Hepatocyte (in vitro differentiated cells): ENCODE measurements at regions not wholly inside any gene's neighbourhood (a gene's known extent, or its start where the extent isn't known, plus 50 kb on each side); places are given as distances from the start of the nearest gene placed in this dataset.

Experiments used
- DNase-seq: peaks from one replicate; pipeline ENCODE4 v3.0.0-alpha.2; 2016; ENCODE audit warnings: low spot score
- H2AFZ ChIP-seq: fragments of 200-600 bp; sonication (generic); 2 replicates; pipeline ENCODE4 v1.6.0; 2016; ENCODE audit warnings: antibody characterized with exemption, mild to moderate bottlenecking
- H3K27ac ChIP-seq: fragments of 200-600 bp; sonication (generic); 2 replicates; pipeline ENCODE4 v1.5.1; 2016; ENCODE audit warnings: mild to moderate bottlenecking
- H3K27me3 ChIP-seq: fragments of 200-600 bp; sonication (generic); 2 replicates; pipeline ENCODE4 v1.6.1; 2016
- H3K36me3 ChIP-seq: fragments of 200-600 bp; sonication (generic); replicated peaks from 2 replicates; pipeline ENCODE4 v1.5.1; 2016; ENCODE audit warnings: low read depth; ENCODE audit not compliant: insufficient read depth
- H3K4me1 ChIP-seq: fragments of 200-600 bp; sonication (generic); 2 replicates; pipeline ENCODE4 v1.5.1; 2016; ENCODE audit warnings: mild to moderate bottlenecking, moderate library complexity; ENCODE audit not compliant: insufficient read depth
- H3K4me2 ChIP-seq: fragments of 200-600 bp; sonication (generic); 2 replicates; pipeline ENCODE4 v1.6.0; 2016
- H3K4me3 ChIP-seq: fragments of 200-600 bp; sonication (generic); 2 replicates; pipeline ENCODE4 v1.5.1; 2016; ENCODE audit warnings: mild to moderate bottlenecking
- H3K79me2 ChIP-seq: fragments of 200-600 bp; sonication (generic); 2 replicates; pipeline ENCODE4 v1.6.0; 2017; ENCODE audit warnings: mild to moderate bottlenecking
- H3K9me2 ChIP-seq: fragments of 200-600 bp; sonication (generic); replicated peaks from 2 replicates; pipeline ENCODE4 v1.6.0; 2017; ENCODE audit warnings: mild to moderate bottlenecking; ENCODE audit not compliant: insufficient read depth
- H3K9me3 ChIP-seq: fragments of 200-600 bp; sonication (generic); 2 replicates; pipeline ENCODE4 v1.5.1; 2016; ENCODE audit warnings: low read depth, mild to moderate bottlenecking
- H4K20me1 ChIP-seq: fragments of 200-600 bp; sonication (generic); 2 replicates; pipeline ENCODE4 v1.6.0; 2016; ENCODE audit warnings: mild to moderate bottlenecking; ENCODE audit not compliant: insufficient read depth, poor library complexity, severe bottlenecking
- EZH2 ChIP-seq: fragments of 200-600 bp; sonication (generic); IDR thresholded peaks from 2 replicates; pipeline ENCODE4 v1.6.1; 2016; ENCODE audit warnings: antibody characterized with exemption, mild to moderate bottlenecking, borderline replicate concordance
- EZH2phosphoT487 ChIP-seq: fragments of 200-600 bp; sonication (generic); IDR thresholded peaks from one replicate; pipeline ENCODE4 v1.6.1; 2018; ENCODE audit warnings: antibody characterized with exemption, mild to moderate bottlenecking, low read depth, moderate library complexity; ENCODE audit not compliant: unreplicated experiment, severe bottlenecking
- WGBS: methylation state at CpG from one replicate; pipeline ENCODE4 v1.1.6; 2016; ENCODE audit warnings: low lambda C conversion rate; ENCODE audit errors: missing lambda C conversion rate; 5-methylcytosine and 5-hydroxymethylcytosine counted together
- TF ChIP-seq, protein P1 (sequence below): fragments of 200-600 bp; sonication (generic); IDR thresholded peaks from 2 replicates; pipeline ENCODE4 v1.5.1; 2016; ENCODE audit warnings: antibody characterized with exemption, mild to moderate bottlenecking; ENCODE audit not compliant: poor library complexity

GRCh38 chr4:186009976-186010375 is 59.0 kb upstream of the TLR3 start:
- TF ChIP-seq EZH2 (no peak), EZH2phosphoT487 (no peak)
- TF ChIP-seq, protein P1, sequence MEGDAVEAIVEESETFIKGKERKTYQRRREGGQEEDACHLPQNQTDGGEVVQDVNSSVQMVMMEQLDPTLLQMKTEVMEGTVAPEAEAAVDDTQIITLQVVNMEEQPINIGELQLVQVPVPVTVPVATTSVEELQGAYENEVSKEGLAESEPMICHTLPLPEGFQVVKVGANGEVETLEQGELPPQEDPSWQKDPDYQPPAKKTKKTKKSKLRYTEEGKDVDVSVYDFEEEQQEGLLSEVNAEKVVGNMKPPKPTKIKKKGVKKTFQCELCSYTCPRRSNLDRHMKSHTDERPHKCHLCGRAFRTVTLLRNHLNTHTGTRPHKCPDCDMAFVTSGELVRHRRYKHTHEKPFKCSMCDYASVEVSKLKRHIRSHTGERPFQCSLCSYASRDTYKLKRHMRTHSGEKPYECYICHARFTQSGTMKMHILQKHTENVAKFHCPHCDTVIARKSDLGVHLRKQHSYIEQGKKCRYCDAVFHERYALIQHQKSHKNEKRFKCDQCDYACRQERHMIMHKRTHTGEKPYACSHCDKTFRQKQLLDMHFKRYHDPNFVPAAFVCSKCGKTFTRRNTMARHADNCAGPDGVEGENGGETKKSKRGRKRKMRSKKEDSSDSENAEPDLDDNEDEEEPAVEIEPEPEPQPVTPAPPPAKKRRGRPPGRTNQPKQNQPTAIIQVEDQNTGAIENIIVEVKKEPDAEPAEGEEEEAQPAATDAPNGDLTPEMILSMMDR, result no peak
- no peak for DNase-seq

DNA sequence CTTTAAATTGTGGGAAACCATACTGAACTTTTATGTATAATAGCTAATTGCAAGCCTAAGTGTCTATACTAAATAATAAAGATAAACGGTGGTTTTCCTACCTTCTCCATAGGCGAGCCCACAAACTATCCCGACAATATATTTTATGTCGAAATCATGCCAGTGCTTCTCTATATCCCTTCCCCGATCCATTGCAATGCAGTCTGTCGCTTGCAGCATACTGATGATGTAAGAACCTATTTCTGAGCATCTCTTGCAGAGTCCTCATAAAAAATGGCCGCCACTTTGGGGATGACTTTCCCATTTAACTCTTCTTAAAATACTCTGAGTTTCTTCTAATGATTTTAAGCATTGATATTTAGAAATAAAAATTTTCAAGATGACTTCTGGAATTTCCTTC is 58.1 kb upstream of the TLR3 start:
- TF ChIP-seq EZH2phosphoT487, result no peak
- no peak for TF ChIP-seq EZH2
- TF ChIP-seq, protein P1, result no peak
- Histone ChIP-seq H3K4me3 (no peak overlapping the region), H3K79me2 (no peaks in the 10 kb centered on the region), H3K4me2 (no peak overlapping the region), H3K9me2 (no peaks in the 10 kb centered on the region), H2AFZ (no peak overlapping the region), H3K27ac (no peak overlapping the region), H3K36me3 (no peaks in the 10 kb centered on the region), H3K9me3 (no peaks in the 10 kb centered on the region), H3K27me3 (no peaks in the 10 kb centered on the region), H4K20me1 (no peaks in the 10 kb centered on the region), H3K4me1 (no peaks in the 10 kb centered on the region)
- no peak for DNase-seq
- WGBS, result 98% methylated on average over 7 of the region's 7 CpGs

More at GRCh38 chr4:186009976-186010375, 59.0 kb upstream of the TLR3 start:
- no peaks in the 10 kb centered on the region for H3K79me2 ChIP-seq
- no peaks in the 10 kb centered on the region for H3K9me3 ChIP-seq
- no peaks in the 10 kb centered on the region for H3K27me3 ChIP-seq
- H3K27ac ChIP-seq, result no peak overlapping the region
- H3K4me3 ChIP-seq, result no peak overlapping the region
- H3K9me2 ChIP-seq, result no peaks in the 10 kb centered on the region
- no peaks in the 10 kb centered on the region for H3K4me1 ChIP-seq
- H4K20me1 ChIP-seq, result no peaks in the 10 kb centered on the region
- no peak overlapping the region for H3K4me2 ChIP-seq
- H3K36me3 ChIP-seq, result no peaks in the 10 kb centered on the region
- no peak overlapping the region for H2AFZ ChIP-seq

DNA sequence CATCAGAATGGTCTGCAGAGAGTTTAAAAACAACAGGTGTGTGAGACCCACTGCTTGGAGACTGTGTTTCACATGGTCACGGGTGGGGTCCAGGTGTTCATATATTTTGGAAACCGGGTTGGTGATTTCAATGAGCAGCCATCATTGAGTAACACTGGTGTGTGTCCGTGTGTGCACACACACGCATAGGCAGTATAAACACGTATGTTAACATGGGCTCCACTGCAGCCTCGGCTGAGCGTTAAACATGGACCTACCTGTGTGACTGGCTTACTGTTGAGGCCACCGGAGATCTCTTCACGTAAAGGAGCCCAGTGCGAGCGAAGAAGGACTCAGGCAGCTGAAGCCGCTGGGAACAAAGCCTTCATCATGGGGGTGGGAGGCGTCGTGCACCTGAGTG is 56.9 kb upstream of the TLR3 start:
- WGBS, result 99% methylated on average over 14 of the region's 14 CpGs
- TF ChIP-seq EZH2phosphoT487 (no peak), EZH2 (no peak)
- TF ChIP-seq, protein P1, result no peak

DNA sequence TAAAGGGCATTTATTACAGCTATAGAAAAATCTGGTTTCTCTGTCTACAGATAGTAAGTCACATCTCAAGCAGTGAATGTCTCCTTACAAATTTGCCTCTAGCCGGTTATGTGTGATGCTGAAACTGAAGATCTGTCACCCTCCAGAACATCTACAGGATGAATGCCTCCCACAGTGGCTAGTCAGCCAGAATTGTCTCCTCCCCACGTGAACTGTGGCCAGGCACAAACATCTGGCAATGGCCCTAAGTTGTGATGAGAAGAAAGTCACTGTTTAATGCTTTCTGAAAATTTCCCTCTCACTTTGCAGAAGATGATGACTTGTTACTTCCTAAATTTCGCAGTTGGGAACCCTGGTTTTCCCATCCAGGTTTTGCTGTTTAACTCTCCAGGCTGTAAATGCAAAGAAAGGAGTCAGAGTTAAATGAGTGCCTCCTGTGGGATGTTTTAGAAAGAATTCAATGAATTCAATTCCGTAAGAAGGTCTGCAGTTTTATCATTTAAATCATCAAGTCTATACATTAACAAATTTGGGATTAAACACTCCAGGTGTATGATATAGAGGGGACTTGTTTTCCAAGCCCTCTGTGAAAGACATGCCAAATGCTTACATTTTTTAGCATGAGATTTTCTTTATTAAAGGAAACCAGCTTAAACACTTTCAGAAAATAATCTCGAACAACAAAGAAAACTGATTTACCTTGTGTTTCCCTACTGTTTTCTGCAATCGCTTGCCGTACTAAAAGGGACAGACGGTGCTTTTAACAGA is 55.4 kb upstream of the TLR3 start:
- Histone ChIP-seq H3K36me3 (no peaks in the 10 kb centered on the region), H3K4me1 (no peaks in the 10 kb centered on the region), H3K27ac (no peak overlapping the region), H4K20me1 (no peaks in the 10 kb centered on the region), H3K4me2 (no peak overlapping the region), H3K9me2 (no peaks in the 10 kb centered on the region), H3K4me3 (no peak overlapping the region), H3K27me3 (no peaks in the 10 kb centered on the region), H2AFZ (no peak overlapping the region), H3K79me2 (no peaks in the 10 kb centered on the region), H3K9me3 (no peaks in the 10 kb centered on the region)
- TF ChIP-seq EZH2phosphoT487 (no peak), EZH2 (no peak)
- TF ChIP-seq, protein P1, result no peak
- no peak for DNase-seq
- 81% methylated on average over 8 of the region's 8 CpGs for WGBS

More for the DNA sequence above, 56.9 kb upstream of the TLR3 start:
- H3K4me1 ChIP-seq, result no peaks in the 10 kb centered on the region
- no peaks in the 10 kb centered on the region for H3K79me2 ChIP-seq
- no peaks in the 10 kb centered on the region for H3K9me2 ChIP-seq
- no peak overlapping the region for H3K4me2 ChIP-seq
- H3K4me3 ChIP-seq, result no peak overlapping the region
- no peak overlapping the region for H3K27ac ChIP-seq
- H3K9me3 ChIP-seq, result no peaks in the 10 kb centered on the region
- no peaks in the 10 kb centered on the region for H4K20me1 ChIP-seq
- H3K27me3 ChIP-seq, result no peaks in the 10 kb centered on the region
- H2AFZ ChIP-seq, result no peak overlapping the region
- H3K36me3 ChIP-seq, result no peaks in the 10 kb centered on the region
- DNase-seq, result no peak
